Gastrocnemius medialis (tissue), 4 donors: ENCODE measurements at regions not wholly inside any gene's neighbourhood (a gene's known extent, or its start where the extent isn't known, plus 50 kb on each side); places are given as distances from the start of the nearest gene placed in this dataset.
A peak's percentile ranks its signal among the peaks of the same experiment; 100 is the strongest.

Source experiments
- ATAC-seq, 2 donors: fragments of 150-250 bp; one replicate each; pipeline ENCODE4 v1.9.1; 2016
- DNase-seq, 2 donors: peaks; one replicate each; pipeline ENCODE4 v3.0.0-alpha.2; 2019
- H3K27ac ChIP-seq, 4 donors: fragments of 200-600 bp; sonication (generic); 1 replicate in 1 of 4; 2 replicates in 3 of 4; pipeline ENCODE4 v1.5.1; 2016 to 2018; ENCODE audit warnings: mild to moderate bottlenecking in 2 of 4, moderate library complexity in 1 of 4
- H3K27me3 ChIP-seq, 3 donors: fragments of 200-600 bp; sonication (generic) in 2 of 3; 1 replicate in 1 of 3; 2 replicates in 2 of 3; pipeline versions ENCODE4 v1.5.1 to v1.6.0; 2016 to 2019; ENCODE audit warnings: mild to moderate bottlenecking in 1 of 3, moderate library complexity in 1 of 3
- H3K36me3 ChIP-seq, 2 donors: fragments of 200-600 bp; sonication (generic) in 1 of 2; one replicate each; pipeline ENCODE4 v1.5.1; 2017 to 2018
- H3K4me1 ChIP-seq, 2 donors: fragments of 200-600 bp; sonication (generic) in 1 of 2; one replicate each; pipeline ENCODE4 v1.5.1; 2016 to 2017; ENCODE audit warnings: mild to moderate bottlenecking in 2 of 2
- H3K4me3 ChIP-seq, 4 donors: fragments of 200-600 bp; sonication (generic) in 3 of 4; 1 replicate in 1 of 4; 2 replicates in 3 of 4; pipeline ENCODE4 v1.5.1; 2016 to 2019; ENCODE audit warnings: mild to moderate bottlenecking in 2 of 4
- H3K9me3 ChIP-seq, 3 donors: fragments of 200-600 bp; sonication (generic) in 2 of 3; 1 replicate in 1 of 3; 2 replicates in 2 of 3; pipeline ENCODE4 v1.5.1; 2016 to 2019
- CTCF ChIP-seq, 5 experiments: fragments of 450-650 bp in 3 of 5; fragments of 200-600 bp in 2 of 5; sonication (generic) in 2 of 5; IDR thresholded peaks in 4 of 5; conservative IDR thresholded peaks in 1 of 5; 1 replicate in 4 of 5; 2 replicates in 1 of 5; pipeline ENCODE4 v1.5.1; 2016 to 2019; ENCODE audit warnings: antibody characterized with exemption in 5 of 5, mild to moderate bottlenecking in 3 of 5, moderate library complexity in 3 of 5
- POLR2A ChIP-seq, 2 donors: fragments of 450-650 bp; IDR thresholded peaks; one replicate each; pipeline ENCODE4 v1.6.1; 2017; ENCODE audit warnings: antibody characterized with exemption in 2 of 2, mild to moderate bottlenecking in 2 of 2, moderate library complexity in 2 of 2
- in situ Hi-C, 4 donors: fragments of 200-750 bp; cut with MboI; loops; one replicate each; pipeline versions ENCODE4 v1.15.0 to v1.8.0; 2017; ENCODE audit warnings: low sequenced_read_pairs in 4 of 4
- intact Hi-C: fragments of 100-400 bp; cut with DNase I; formaldehyde crosslinking; loops from one replicate; pipeline ENCODE4 v1.15.1; 2023; ENCODE audit warnings: low total_unique reads

DNA sequence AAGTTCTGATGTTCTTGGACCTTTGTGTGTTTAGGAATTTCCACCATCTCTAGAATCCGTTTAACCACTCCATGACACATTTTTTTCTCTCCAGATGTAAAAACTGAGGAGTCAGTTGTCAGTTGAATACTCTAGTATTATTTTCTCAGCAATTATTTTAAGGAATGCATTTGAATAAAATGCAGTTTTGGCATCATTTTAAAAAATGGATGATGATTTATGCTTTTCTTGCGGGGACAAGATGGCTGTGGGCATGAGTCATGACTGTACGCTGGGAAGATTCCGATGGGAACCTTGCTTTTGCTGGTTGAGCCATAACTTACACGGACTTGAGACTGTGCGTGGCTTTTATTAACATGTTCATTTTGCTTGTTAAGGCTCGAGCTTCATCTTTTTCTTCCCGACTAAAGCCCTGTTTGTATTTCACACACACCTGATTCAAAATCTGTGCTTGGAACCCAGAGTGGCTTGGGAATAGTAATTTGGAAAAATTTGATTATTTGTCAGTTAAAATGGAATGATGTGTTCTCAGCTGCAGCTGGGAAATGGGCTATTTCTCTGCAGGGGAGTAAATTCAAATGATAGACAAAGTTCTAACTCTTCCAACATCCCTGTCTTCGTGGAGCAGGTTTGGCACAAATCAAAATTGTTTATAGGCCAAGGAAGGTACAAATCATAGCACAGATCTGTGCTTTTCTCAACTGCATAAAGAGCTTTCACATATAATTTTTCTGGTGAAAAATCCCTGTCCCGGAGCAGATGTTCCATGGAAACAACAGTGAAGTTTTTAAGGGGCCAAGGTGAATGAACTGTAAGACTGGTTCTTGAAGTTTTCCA, 470.5 kb upstream of the JAG1 start:
- TF ChIP-seq CTCF (IDR thresholded peaks at IDR 0.05 in 4 of 5, conservative IDR thresholded peaks at IDR 0.05 in 1 of 5), result no peak
- TF ChIP-seq POLR2A (IDR thresholded peaks at IDR 0.05), result no peak
- Histone ChIP-seq H3K4me3 (no peak overlapping the region), H3K27ac (no peak overlapping the region), H3K4me1 (no peaks in the 10 kb centered on the region), H3K9me3 (no peaks in the 10 kb centered on the region), H3K36me3 (no peaks in the 10 kb centered on the region), H3K27me3 (no peaks in the 10 kb centered on the region)
- ATAC-seq (peak; percentile 33 to 55), DNase-seq (no peak)
- intact Hi-C loops, result no loop called here
- in situ Hi-C loops, result no loop called here

GRCh38 chr20:11145616-11146015, 471.8 kb upstream of the JAG1 start:
- Histone ChIP-seq H3K9me3 (no peaks in the 10 kb centered on the region), H3K36me3 (no peaks in the 10 kb centered on the region)

GRCh38 chr20:11153819-11154218, 480.0 kb upstream of the JAG1 start:
- no peaks in the 10 kb centered on the region for H3K27me3 ChIP-seq
- DNase-seq, result no peak
- H3K4me3 ChIP-seq, result no peak overlapping the region
- no peak for ATAC-seq
- no peaks in the 10 kb centered on the region for H3K36me3 ChIP-seq
- H3K4me1 ChIP-seq, result no peaks in the 10 kb centered on the region
- H3K27ac ChIP-seq, result no peak overlapping the region
- intact Hi-C loops (no loop called here), in situ Hi-C loops (no loop called here)
- TF ChIP-seq CTCF (IDR thresholded peaks at IDR 0.05 in 4 of 5, conservative IDR thresholded peaks at IDR 0.05 in 1 of 5) (no peak), POLR2A (IDR thresholded peaks at IDR 0.05) (no peak)
- no peaks in the 10 kb centered on the region for H3K9me3 ChIP-seq

More at GRCh38 chr20:11145616-11146015, 471.8 kb upstream of the JAG1 start:
- TF ChIP-seq POLR2A (IDR thresholded peaks at IDR 0.05), result no peak
- no peak for TF ChIP-seq CTCF (IDR thresholded peaks at IDR 0.05 in 4 of 5, conservative IDR thresholded peaks at IDR 0.05 in 1 of 5)
- Histone ChIP-seq H3K27me3 (no peaks in the 10 kb centered on the region), H3K4me3 (no peak overlapping the region), H3K27ac (no peak overlapping the region), H3K4me1 (no peaks in the 10 kb centered on the region)
- DNase-seq (no peak), ATAC-seq (no peak)
- intact Hi-C loops, result no loop called here
- in situ Hi-C loops, result no loop called here

- TF ChIP-seq CTCF (IDR thresholded peaks at IDR 0.05 in 4 of 5, conservative IDR thresholded peaks at IDR 0.05 in 1 of 5), result no peak
- no peak for TF ChIP-seq POLR2A (IDR thresholded peaks at IDR 0.05)
- intact Hi-C loops, result no loop called here
Observed at GRCh38 chr20:11155156-11155756, 481.5 kb upstream of the JAG1 start.

More at GRCh38 chr20:11155156-11155756, 481.5 kb upstream of the JAG1 start:
- in situ Hi-C loops, result no loop called here
- no peak overlapping the region for H3K4me3 ChIP-seq
- peaks cover 9 to 12% of the 10 kb centered on the region in 2 donors for H3K4me1 ChIP-seq
- H3K27me3 ChIP-seq, result no peaks in the 10 kb centered on the region
- DNase-seq, result no peak
- H3K9me3 ChIP-seq, result no peaks in the 10 kb centered on the region
- H3K36me3 ChIP-seq, result no peaks in the 10 kb centered on the region
- ATAC-seq, result no peak
- H3K27ac ChIP-seq, result no peak overlapping the region
